GM18870 (cell line): ENCODE measurements at regions not wholly inside any gene's neighbourhood (a gene's known extent, or its start where the extent isn't known, plus 50 kb on each side); places are given as distances from the start of the nearest gene placed in this dataset.

Source experiments
- ATAC-seq: cut with Tn5 transposase; IDR thresholded peaks from one replicate; pipeline ENCODE4 v1.9.1; 2021; ENCODE audit warnings: moderate library complexity; ENCODE audit not compliant: unreplicated experiment

DNA sequence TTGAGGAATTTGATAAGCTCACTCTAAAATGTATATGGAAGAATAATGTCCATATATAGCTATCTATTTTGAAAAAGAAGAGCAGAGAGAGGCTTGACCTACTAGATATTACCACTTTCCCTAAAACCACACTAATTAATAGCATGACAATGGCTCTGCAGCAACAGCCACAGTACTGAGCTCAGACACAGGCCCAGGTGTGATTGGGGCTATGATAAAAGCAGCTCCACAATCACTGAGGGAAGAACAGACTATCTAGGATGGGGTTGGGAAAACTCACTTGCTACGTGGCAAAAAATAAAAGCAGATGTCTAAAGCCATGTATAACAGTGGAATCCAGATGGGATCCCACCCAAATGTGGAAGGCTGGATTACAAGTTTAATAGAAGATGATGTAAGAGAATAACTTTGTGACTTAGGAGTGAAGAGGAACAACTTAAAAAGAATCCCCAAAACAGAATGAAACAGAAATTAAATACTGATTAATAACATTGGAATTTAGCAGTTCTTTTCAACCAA lies 80.8 kb upstream of the RAB4A start:
- ATAC-seq, result no peak

DNA sequence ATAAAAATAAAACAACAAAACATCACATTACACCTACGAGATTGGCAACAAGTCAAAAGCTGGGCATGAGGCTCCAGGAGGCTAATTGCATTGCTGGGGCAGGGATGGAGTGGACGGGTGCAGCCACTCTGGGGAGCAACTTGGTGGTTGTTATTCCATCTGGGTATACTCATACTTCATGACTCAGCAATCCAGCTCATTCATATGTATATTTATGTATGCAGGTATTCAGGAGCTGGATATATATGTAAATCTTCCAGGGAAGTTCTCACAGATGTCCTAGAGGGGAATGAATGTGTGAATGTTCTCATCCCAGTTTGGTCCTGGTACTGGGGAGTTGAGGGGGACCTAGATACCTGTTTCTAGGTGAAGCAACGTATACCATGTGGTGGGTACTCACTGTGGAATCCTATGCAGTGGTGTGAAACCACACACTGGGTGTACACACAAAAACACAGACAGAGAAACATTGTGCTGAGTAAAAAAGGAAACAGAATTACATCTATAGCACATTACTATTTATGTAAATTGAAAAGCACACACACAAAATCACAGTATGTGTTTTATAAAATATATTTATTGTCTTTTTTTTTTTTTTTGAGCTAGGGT lies 79.7 kb upstream of the RAB4A start:
- ATAC-seq, result no peak

DNA sequence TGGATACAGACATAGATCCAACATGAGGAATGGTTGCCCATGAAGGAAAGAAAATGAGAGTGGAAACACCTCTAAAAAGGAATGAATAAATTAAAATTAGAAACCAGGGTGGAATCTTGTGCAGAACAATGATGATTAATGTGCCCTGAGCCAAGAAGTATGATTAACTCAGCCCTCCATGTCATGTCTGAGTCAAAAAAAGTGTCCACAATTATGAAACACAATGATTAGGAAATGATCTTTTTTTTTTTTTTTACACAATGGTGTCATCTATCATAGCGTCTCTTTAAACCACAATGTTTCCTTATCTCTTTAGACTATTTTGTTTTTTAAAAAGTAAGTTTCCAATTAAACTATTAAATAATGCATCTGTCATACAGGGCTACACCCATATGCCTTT lies 78.9 kb upstream of the RAB4A start:
- no peak for ATAC-seq

DNA sequence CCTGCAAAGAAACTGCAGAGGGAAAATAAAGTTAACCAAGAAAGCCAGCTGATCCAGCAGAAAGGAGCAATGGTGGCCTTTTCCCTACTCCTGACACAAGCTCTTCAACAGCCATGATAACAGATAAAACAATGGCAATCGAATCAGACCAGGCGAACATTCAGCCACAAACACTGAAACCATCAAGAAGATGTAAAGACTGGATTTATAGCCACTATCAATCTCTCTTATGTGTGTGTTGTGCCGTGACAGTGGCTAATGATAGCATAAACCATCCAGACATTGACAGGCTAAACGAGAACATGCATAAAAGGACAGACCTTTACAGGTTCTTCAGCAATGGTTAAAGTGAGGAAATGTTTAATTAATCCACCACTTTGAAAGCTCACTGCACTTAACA lies 78.1 kb upstream of the RAB4A start:
- ATAC-seq, result no peak

DNA sequence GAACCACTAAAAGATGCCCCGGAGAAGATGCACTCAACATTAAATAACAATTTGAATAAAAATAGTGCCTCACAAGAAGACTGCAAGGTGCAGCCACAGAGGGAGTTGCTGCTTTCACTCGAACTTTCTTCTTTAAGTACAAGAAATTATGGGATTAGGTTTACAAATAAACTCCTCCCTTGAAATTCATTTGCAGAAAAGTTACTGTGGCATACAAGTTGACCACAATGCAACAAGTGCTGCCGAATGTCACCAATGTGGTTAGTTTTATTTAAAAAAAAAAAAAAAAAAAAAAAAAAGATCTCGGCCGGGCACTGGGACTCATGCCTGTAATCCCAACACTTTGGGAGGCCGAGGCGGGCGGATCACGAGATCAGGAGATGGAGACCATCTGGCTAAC lies 76.8 kb upstream of the RAB4A start:
- no peak for ATAC-seq

DNA sequence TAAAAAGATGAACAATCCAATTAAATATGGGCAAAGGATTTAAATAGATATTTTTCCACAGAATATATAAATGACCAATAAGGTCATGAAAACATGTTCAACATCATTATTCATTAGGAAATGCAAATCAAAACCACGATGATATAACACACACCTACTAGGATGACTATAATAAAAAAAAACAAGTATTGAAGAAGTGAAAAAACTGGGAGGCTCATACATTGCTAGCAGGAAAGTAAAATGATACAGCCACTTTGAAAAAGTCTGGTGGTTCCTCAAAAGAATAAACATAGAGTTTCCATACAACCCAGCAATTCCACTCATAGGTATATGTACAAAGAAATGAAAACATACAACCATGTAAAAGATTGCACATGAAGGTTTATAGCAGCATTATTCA lies 75.7 kb upstream of the RAB4A start:
- no peak for ATAC-seq

DNA sequence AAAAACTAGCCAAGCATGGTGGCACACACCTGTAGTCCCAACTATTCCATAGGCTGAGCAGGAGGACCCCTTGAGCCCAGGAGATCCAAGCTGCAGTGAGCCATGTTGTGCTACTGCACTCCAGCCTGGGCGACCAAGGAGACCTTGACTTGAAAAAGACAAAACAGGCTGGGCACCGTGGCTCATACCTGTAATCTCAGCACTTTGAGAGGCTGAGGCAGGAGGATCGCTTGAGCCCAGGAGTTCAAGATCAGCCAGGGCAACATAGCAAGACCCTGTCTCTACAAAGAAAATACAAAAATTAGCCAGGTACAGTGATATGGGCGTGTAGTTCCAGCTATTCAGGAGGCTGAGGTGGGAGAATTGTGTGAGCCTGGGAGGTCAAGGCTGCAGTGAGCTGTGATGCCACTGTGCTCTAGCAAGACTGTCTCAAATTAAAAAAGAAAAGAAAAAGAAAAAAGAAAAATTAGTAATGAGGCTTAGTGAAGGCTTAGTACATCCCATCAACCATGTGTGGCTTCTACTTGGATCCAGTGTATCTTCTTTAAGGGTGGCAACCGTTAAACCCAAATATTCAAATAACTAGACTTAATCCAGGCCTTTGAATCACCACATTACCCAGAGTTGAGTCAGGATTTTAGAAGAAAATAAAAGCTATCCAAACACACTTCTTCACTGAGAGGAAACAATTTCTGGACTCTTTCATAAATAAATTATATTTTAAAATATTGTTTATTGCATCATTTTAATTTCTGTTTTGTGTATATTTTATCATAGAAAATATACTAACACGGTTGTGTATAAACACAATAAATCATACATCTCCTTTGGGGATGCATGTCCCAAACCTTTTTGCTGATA lies 74.3 kb upstream of the RAB4A start:
- no peak for ATAC-seq

DNA sequence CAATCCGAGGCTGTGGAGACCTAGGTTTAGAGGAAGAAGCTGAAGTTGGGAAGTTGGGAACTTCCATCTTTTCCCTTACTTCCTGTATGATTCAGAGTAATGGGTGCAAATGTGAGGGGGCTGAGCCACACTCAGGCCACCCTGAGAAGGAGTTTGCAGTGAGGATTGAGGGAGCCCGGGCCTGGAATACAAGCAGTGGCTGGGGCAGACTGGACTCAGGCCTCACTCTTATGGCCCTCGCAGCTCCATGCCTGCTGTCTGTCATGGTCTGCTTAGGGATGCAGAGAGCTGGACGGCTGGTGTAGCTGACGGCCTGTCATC lies 73.7 kb upstream of the RAB4A start:
- no peak for ATAC-seq

DNA sequence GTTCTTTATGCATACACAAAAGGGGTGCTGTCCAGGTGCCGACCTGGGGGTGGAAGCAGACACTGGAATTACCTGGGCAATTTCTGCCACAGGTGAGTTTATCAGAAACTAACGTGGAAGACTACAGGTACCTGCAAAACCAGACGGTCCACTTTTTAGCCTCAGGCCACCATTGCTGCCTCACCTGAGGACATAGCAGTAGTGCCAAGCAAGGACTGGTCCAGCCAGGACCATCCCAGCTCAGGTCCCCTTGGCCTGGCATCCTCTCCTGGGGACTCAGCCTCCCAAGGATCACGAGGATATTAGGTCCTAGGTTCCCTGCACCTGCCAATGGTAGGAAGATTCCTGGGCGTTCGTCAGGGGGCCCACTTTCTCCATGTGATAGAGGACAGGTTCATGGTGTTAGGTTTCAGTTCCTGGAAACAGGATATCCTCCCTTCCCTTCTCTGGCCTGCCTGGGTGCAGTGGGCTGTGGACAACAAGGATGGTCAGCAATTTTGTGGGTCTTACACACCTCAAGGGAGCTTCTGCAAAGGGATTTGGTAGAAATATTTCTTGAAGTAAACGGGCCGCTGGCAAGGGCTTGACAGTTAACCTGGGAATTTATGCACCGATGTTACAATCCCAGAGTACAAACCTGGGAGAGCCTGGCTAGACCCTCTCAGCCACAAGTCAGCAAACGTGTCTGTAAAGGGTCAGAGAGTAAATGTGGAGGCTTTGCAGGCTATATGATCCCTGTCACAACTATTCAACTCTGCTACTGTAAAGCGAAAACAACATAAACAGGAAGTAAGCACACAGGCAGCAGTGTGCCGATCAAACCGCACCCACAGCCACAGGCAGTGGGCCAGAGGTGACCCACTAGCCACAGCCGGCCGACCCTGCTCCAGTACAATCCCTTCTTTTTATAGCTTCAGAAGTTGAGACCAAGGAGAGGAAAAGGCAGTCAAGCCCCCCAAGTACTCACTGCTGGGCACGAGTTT lies 71.4 kb upstream of the RAB4A start:
- ATAC-seq, result peak; percentile 58

DNA sequence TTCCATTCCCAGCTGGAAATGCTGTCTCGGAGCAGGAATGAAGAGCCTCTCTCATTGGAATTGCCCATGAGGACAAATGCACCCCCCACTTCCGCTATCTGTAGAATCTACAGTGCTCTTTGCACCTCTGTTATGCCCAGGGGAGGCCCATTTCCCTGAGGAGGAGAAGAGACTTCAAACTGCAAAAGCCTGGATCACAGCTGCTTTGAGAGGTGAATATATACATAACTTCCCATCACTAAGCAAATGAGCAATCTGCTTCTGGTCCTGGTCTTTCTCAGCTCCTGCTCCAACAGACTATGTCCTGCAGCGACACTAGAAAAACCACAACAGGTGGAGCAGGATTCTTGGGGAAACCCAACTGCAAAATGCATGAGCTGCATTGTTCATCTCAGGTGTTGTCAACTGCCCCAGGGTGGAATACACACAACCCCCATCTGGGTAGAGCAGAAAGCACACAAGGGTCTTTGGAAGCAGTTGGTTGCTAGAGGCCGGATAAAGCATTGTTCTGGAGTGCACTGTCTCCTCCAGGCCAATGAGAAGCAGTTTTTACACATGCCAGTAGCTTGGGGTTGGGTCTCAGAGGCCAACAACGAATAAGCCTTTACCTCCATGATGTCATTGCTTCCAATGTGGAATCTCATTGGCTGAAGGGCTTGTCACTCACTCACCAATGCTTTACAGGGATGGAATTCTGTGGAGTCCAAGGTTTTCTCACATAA lies 67.7 kb upstream of the RAB4A start:
- no peak for ATAC-seq

DNA sequence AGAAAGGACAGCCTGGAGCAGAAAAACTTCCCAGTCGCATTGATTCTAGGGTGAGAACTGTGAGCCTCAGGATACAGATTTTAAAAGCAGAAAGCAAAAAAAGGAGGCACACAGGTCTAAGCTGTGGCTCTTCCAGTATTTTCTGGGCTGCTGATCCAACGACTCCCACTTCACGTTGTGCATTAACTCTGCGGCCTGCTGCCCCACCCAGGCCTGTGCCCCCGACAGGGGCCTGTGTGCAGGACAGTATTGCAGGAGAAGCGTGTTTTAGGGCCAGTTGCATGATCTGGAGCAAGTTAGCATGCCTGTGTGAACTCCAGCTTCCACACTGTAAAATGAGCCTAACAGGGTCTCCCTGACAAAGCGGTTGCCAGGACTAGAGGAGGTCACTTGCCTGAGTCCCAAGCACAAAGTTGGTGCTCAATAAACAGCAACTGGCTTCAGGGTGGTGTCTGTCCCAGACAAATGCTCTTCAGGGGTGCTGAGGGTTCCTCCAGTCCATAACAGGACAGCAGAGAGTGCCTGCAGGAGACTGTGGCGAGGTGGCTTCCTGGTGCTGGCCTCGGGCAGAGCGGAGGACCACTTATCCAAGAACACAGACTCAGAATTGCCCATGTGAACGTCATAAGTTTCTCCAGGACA lies 66.8 kb upstream of the RAB4A start:
- no peak for ATAC-seq

DNA sequence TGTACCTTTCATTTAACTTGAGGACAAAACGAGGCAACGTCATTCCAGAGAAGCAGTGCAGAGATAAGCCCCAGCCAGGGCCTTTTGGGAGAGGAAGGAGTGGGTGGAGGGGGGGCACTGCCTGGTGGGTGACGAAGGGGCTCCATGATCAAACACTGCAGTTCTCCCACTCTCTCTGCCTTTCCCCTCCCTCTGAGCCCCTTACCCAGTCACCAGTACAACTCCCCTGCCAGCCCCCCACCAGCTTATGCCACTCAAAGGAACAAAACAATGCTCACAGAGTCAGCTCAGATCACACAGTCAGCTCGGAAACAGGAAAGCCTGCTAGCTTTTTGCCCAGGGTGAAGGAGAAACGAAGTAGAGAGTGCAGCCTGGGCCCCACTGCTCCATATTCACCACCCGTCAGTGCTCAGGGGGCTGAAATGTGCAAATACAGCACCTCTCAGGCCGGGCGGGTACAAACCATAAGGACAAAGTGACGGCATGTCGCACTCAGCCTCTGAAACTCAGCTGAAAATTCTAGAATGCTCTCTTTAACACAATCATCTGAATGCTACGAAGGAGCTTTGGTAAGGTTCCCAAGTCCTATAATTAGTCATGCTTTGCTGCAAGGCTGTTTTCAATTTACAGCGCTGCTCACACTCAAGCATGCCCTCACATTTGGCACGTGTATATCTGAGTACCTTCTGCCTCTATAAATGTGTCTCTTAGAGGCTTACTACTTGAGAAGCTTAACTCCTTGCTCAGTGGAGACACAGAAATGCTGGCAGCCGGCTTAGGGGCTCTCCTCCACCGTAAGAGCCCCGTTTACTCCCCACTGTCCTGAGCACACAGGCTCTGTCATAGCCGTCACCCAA lies 65.8 kb upstream of the RAB4A start:
- no peak for ATAC-seq

DNA sequence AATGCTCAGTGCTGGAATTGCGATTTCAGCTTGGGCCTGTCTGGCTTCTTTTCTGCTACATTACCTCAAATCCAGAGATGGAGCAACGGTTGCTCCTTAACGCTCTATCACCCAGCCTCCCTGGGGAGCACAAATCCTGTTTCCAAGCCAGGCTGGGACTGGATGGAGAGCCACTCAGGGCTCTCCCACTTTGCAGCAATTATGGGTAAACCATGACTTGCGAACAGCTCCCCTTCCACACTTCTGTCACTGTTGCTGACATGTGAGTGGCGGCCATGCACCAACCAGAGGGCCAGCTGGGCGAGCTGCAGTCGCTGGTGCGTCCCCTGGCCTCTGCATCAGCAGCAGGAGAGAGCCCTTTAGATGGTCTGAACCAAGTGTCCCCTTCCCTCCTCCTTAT lies 65.1 kb upstream of the RAB4A start:
- ATAC-seq, result no peak

DNA sequence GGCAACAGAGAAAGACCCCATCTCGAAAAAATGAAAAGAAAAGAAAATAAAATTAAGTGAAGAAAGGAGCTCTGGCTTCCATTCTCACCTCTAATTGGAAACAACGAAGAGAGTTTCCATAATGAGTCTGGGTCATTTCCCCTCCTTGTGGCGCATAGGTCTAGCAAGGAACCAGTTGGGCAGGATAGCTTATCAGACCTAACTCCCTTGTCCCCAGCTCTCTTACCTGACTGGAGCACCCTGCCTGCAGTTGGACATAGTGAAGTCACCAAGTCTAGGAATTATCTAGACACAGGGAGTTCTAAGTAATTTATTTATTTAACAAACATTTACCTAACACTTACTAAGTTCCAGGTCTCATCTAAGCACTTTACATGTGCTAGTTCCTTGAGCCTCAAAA lies 63.0 kb upstream of the RAB4A start:
- ATAC-seq, result no peak

DNA sequence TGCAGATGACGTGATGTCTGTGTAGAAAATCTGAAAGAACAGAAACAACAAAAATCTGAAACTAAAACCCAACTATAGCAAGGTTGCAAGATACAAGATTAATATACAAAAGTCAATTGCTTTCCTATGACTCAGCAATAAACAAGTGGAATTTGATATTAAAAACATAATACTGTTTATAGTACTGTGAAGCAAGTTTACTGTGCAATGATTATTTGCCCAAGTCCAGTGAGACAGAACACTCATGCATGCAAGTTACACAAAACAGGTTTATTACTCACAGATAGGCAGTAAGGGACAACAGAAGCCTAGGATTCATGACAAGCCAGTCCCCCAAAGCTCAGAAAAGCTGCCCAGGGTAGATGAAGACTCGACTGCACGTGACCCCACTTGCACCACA lies 62.4 kb upstream of the RAB4A start:
- no peak for ATAC-seq

DNA sequence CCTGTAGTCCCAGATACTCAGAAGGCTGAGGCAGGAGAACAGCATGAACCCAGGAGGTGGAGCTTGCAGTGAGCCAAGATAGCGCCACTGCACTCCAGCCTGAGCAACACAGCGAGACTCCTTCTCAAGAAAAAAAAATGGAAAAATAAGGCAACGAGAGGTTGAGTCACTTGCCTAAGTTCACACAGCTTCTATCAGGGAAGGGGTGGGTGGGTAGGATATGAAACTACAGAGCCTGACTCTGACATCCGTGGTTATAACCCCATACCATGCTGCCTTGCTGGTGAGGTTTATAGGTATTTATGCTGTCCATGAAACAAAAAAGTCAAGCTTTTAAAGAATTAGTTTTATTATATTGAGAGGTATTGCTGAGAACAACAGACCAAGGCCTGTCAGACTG lies 61.5 kb upstream of the RAB4A start:
- ATAC-seq, result no peak

DNA sequence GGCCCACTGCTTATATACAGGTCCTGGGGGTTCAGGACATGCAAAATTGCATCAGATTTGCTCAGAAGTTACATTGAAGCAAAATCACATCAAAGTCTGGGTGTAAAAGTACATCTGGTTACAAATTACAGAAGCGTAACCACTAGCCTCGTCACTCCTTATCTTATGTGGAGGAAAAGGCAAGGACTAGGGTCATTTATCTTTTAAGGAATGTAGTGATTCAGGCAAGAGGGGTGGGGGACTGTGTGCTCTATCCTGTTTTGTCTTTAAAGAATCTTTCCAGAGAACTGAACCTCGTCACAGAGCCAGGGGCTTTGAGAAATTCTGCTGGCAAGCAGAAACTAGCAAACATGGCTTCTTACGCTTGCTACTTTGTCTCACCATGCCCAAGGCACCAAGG lies 61.1 kb upstream of the RAB4A start:
- ATAC-seq, result no peak

DNA sequence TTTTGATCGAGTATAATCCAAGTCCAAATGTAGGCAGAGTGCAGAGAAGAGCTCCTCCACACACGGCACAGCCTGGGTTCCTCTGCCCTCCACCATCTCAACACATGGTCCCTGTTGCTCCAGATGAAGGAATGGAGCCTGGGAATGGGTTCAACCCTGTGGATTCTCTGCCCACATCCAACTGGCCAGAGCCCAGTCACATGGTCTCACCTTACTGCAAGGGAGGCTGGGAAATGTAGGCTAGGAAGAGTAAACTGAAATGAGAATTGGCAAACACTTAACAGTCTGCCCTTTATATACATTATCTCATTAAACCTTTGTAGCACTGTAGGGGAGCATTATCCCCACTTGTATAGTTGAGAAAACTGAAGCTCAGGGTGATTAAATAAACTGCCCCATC lies 60.1 kb upstream of the RAB4A start:
- no peak for ATAC-seq

DNA sequence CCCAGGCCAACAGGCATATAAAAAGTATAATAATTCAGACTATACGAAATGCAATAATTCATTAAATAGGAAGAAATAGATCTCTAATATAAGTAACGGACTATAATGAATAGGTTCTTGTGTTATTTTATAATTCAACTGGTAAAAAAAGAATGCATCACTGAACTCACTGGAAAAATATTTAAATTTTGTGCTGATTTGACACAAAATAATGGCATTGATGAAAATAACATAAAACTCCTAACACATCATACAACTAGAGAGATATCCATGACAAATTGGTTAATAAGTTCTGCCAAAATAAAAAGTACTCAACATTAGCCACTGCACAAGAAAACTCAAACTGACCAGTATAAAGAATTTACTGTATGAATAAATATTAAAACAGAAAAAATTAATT lies 57.1 kb upstream of the RAB4A start:
- ATAC-seq, result no peak
